Lung microvascular endothelial cell (primary cell): ENCODE measurements at regions not wholly inside any gene's neighbourhood (a gene's known extent, or its start where the extent isn't known, plus 50 kb on each side); places are given as distances from the start of the nearest gene placed in this dataset.
A peak's percentile ranks its signal among the peaks of the same experiment; 100 is the strongest.
"Not testable (repeated sequence)": the region's sequence is repeated elsewhere in the genome, so short reads cannot be mapped to it uniquely, and the experiment has no call there.

Source experiments
- DNase-seq, 2 donors: peaks; one replicate each; pipeline versions ENCODE4 v3.0.0 to v3.0.0-alpha.2; 2010; ENCODE audit warnings: low read depth in 2 of 2

- DNase-seq = no peak
These were observed 368.6 kb downstream of the BCL11B start for GRCh38 chr14:98903371-98903770.

DNA sequence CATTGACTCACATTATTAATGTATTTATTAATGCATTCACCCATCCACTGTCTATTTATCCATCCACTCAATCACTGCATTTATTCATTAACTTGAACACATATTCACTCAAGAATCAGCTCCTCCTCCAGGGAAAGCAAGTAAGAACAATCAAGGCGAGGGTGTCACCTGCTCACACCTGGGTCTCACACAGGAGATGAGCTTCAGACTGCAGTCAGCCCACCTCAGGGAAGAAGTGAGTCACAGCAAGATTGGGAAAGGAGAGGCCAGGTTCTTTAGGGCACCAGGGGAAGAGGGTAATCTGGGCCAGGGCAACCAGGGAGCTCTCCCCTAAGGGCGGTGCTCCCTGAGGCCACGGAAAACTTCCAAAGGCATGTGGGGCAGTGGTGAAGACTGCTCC lies 367.3 kb downstream of the BCL11B start:
- DNase-seq = no peak

DNA sequence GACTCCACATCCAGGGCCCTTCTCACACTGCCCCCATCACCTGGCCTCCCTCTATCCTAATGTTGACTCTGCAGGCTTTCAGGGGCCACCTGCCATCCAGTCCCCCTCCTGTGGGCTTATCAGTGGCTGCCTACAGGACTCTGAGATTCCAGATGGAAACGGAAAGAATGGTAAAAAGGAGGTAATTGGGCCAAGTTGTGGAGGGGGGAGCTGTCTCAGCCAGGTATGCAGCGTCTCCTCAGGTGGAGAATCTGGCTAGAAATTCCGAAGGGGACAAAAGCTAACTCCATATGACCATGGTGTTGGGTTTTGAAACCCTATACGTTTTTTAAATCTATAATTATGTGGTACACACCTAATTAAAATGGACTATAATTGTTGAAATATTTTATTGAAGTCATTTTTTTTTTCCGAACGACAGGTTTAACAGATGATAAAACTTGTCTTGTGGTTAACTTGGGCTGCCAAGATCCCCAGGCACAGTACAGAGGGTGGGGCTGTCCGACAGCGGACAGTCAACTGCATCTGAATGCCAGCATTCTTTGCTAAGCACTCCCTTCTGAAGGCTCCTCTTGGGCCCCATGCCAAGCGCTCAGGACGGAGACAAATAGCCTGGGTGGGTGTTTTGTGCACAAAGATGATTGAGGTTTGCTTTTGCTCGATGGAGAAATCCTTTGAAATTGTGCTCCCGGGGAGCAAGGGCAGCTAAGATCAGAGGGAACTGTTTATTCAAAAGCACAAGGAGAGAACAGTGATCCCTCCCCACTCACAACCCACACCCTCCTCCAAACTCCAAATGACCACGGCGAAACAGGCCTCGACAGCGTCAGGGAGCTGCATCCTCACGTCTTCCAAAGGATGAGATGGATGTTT lies 365.6 kb downstream of the BCL11B start:
- DNase-seq = no peak

DNA sequence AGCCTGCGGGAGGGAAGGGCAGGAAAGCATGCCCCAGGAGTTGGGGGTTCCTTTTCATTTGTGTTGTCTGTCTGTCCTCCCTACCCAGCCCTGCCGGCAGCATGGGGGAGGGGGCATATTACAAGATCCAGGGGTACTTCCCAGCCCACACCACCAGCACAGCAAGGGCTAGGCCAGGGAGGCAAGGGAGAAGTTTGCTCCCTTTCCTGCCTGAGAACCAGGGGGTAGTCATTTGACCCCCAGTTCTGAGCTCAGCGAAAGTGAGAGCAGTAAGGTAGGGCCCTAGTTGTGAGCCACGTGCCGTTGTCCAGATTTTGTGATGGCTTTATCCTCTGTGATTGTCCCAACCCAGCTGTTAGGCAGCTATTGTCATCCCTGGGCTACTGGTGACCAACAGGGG lies 364.7 kb downstream of the BCL11B start:
- no peak for DNase-seq

DNA sequence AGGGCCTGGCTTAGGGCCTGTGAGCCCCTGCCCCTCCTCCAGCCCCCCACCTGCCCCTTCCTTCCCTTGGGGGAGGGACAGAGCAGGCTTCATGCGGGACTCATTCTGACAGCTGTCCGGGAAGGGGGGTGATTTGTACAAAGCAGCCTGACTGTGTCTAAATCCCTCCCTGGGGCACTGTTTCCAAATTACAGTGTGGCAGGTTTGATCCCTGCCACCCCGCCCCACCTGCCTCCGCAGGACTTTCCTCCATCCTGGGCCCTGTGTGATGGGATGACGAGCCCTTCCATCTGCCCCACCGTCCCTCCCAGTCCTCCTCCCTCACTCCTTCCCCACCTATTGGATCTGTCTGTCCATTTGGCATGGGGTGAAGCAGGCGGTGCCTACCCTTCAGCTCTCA lies 363.9 kb downstream of the BCL11B start:
- no peak for DNase-seq

DNA sequence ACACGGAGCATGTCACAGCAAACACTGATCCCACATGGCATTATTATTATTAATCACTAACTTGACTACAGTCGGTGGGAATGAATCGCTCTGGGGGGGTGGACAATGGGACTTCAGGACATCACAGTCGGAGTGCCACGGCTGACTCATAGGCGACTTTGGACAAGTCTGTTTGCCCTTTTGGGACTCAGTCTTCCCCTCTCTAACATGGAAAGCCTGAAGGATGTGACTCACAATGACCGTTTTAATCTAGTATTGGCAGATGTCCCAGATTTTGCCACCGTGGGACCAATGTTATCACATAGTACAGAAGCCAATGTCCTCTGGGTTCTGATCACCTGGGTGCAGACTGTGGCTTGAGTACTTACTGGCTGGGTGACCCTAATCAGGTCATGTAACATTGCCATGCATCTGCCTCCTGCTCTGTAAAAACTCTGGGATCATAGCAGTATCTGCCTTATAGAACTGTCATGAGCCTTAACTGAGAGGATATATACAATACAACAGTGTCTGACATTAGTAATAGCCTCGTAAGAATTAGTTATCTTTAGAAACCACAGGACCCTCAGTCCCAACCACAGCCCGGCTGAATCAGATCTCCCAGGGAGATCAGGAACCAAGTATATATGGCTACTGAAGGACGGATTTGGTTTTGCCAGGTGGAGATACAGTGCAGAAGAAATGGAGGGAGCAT lies 362.6 kb downstream of the BCL11B start:
- peak; percentile 1 to 28 for DNase-seq

DNA sequence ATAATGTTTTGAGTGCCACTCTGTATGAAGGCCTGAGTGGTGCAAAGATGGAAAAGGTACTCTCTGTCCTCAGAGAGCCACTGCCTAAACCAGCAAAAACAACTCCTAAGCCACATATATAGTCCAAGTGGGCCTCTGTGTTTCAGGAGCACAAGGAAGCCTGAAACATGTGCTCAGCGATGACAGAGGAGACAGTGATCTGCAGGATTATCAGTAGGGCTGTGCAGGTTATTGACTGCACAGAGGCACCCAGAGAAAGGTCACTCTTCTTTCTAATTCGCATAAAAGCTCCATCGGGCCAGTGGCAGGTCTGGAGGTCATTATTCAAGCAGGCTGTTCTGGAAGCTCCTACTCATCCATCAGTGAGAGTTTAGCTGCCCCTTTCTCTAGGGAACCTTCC lies 361.9 kb downstream of the BCL11B start:
- no peak for DNase-seq

GRCh38 chr14:98912655-98913054 lies 359.3 kb downstream of the BCL11B start:
- DNase-seq = no peak

GRCh38 chr14:98913967-98914650 lies 357.9 kb downstream of the BCL11B start:
- no peak for DNase-seq

DNA sequence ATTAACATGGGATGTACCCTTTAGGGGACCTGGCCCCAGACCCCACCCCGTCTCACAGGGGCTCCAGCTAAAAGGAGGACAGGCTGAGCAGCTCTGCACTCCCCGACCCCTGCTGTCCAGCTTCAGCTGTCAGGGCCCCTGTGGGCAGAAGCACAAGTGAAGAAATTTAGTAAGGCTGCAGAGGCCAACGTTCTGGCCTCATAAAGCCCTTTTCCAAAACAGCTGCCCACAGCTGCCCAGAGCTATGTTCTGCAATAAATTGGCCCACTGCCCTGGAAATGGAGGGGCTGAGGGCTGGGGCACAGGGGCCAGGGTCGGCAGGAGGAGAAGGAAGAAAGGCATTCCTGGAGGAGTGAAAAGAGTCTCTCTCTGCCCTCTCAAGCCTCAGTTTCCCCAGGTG lies 357.1 kb downstream of the BCL11B start:
- DNase-seq = no peak

DNA sequence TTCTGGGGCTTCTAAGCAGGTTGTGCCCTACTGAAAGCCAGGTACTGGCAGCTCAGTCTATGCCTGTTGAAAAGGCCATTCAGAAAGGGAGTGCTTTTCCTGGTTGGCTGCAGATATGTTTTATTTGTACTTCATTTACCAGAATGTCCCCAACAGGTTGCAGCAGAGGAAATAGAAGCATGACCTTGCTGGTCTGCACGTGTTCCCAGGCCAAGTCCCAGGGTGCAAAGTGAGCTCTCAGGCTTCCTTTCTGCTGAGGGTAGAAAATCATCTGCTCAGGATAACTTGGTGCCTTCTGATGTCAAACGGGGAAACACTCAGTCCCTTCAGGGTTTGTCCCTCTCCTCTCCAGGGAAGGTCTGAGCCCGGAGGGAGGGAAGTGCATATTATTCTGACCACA lies 356.4 kb downstream of the BCL11B start:
- no peak for DNase-seq

GRCh38 chr14:98916036-98916435 lies 356.0 kb downstream of the BCL11B start:
- DNase-seq = no peak

- DNase-seq = no peak
These were observed 355.5 kb downstream of the BCL11B start for GRCh38 chr14:98916476-98916875.

DNA sequence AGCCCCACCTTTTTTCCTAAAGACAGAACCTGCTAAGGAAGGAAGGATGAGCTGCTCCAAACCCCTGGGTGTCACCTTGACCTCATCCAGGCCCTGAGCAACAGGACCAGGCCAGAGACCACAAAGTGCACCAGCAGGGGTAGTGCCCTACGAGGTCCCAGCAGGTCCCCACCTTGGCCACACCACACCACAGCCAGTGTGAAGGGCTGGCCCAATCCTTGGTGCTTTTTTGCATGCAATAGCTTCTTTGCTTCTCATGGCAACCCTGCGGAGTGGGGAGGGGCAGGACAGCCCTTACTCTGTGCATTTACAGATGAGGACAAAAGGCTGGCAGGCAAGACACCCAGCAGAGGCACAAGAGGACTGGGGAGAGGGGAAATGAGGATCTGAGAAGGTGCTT lies 352.6 kb downstream of the BCL11B start:
- no peak for DNase-seq

- not testable (repeated sequence) for DNase-seq
These were observed 350.7 kb downstream of the BCL11B start for GRCh38 chr14:98921306-98921705.

DNA sequence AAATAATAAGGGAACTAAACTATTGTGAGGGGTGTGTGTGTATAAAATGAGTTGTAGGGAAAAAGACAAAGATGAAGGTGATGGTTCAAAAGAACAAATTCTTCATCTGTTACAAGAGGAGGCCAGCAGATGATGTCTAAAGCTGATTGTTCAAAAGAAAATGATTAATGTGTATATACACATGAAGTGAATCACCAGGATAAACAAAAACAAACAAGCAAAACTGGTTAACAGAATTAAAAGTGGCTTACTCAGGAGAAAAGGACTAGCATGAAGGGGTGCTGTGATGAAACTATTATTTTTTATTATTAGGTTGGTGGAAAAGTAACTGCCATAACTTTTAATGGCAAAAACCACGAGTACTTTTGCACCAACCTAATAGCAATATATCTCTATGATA lies 348.4 kb downstream of the BCL11B start:
- DNase-seq = no peak

- no peak for DNase-seq
These were observed 348.0 kb downstream of the BCL11B start for GRCh38 chr14:98924046-98924445.

DNA sequence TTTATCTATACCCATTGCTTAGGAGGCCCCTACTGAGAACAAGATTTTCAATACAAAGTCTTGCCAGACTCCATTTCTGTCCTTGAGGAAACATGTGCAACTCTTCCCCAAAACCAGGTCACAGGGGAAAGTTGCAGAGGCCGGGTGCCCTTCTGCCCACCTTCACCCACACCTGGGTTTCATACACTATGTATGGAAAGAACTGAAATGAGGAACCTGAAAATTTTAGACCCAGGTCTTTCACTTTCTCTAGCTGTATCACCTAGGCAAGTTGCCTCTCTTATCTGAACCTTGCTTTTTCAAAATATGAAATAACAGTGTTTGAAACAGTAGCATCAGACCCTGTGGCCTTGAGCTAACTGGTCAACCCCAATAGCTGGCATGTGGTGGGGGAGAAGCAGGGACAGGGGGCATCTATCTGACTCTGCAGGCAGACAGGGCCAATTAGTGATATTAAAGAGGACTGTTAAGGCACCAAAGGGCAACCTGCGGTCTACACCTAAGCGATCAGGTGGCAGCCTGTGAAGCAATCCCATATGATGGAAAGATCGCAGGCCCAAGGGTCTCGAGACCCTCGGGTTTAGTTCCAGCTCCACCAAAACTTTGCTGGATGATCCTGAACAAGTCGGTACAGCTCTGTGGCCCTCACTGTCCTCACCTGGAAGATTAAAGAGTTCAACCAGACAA lies 346.5 kb downstream of the BCL11B start:
- DNase-seq = no peak

- DNase-seq = no peak
These were observed 345.9 kb downstream of the BCL11B start for GRCh38 chr14:98926146-98926545.

DNA sequence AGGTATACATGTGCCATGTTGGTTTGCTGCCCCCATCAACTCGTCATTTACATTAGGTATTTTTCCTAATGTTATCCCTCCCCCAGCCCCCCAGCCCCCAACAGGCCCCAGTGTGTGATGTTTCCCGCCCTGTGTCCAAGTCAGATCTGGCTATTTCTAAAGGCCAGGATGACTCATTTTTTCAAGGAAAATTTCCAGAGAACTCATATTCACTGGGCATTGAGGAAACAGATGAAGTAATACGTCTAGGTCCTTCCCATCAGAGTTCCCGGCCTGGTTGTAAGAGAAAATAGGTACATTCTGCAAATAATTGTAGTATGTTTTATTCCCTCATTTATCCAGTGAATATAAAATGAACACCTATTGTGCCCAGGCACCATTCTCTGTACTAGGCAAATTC lies 345.2 kb downstream of the BCL11B start:
- no peak for DNase-seq

- DNase-seq = no peak
These were observed 344.0 kb downstream of the BCL11B start for GRCh38 chr14:98927986-98928385.

GRCh38 chr14:98928418-98928817 lies 343.6 kb downstream of the BCL11B start:
- no peak for DNase-seq
